ENCODE measurements at regions not wholly inside any gene's neighbourhood (a gene's known extent, or its start where the extent isn't known, plus 50 kb on each side); places are given as distances from the start of the nearest gene placed in this dataset.
"Not testable (repeated sequence)": the region's sequence is repeated elsewhere in the genome, so short reads cannot be mapped to it uniquely, and the experiment has no call there.

DNA sequence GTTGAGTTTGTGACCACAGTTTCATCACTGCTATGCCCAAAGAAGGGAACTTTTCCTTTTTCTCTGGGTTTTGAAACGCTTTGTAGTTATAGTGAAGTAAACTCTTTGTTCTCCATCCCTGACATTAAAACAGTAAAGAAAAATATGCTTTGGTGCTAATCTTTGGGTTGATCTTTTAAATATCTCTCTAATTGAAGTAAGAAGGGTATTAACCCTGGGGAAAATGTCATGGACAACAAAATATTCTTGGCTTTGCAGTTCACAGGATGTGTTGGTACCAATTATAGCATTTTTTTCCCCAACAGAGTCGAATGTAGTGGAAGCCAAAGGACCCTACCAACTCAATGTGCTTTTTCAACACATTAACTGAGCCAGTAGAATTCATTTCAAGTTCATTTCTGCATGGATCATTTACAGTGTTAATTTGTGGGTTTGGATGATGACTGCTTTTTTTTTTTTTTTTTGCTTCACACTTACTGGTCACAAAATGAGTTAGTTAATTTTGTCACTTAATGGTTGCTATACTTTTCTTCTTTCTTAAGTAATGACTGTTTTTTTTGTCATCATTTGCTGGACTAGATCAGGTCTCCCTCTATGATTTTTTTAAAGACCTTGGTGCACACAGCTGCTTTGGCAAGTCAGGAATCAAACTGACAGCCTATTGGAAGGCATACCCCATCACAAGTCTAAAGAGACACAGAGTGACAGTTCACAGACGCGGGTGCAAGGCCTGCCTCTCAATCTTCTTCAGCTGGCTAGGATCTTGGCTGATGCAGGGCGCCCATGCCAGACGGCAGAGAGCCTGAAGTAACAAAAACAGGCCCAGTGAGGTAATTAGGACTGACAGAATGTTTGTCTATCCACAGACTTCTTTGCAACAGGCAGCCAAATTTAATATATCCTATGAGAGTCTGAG is 98.8 kb upstream of the MMADHC start:
- no peak overlapping the region for H3K27ac Mint-ChIP-seq
- no peaks in the 10 kb centered on the region for H3K27me3 Mint-ChIP-seq
- POLR2A ChIA-PET: no interaction called here
- CTCF ChIA-PET: no interaction called here
- no peak overlapping the region for H3K27ac ChIP-seq (ENCODE audit: low read depth, low read length)
- no peaks in the 10 kb centered on the region for H3K36me3 Mint-ChIP-seq
- H3K4me1 ChIP-seq (ENCODE audit: control insufficient read depth in 2 of 2, insufficient read depth in 2 of 2, low read length in 2 of 2): no peaks in the 10 kb centered on the region
- H3K9me3 Mint-ChIP-seq: peaks cover 0 to 13% (median 4%) of the 10 kb centered on the region in 11 donors
- H3K36me3 ChIP-seq (ENCODE audit: control insufficient read depth in 2 of 3, insufficient read depth in 3 of 3, low read length in 3 of 3): no peaks in the 10 kb centered on the region
- H3K4me1 Mint-ChIP-seq: no peaks in the 10 kb centered on the region
- H3K4me3 ChIP-seq (ENCODE audit: low read length): no peak overlapping the region
- no peaks in the 10 kb centered on the region for H3K9me3 ChIP-seq (ENCODE audit: control insufficient read depth in 2 of 3, low read length in 3 of 3)
- H3K27me3 ChIP-seq (ENCODE audit: control insufficient read depth in 2 of 2, insufficient read depth in 2 of 2, low read length in 2 of 2): no peaks in the 10 kb centered on the region
- DNase-seq (no peak), ATAC-seq (no peak)
- H3K4me3 Mint-ChIP-seq: no peak overlapping the region
- intact Hi-C loops (cut with micrococcal nuclease): no loop called here

DNA sequence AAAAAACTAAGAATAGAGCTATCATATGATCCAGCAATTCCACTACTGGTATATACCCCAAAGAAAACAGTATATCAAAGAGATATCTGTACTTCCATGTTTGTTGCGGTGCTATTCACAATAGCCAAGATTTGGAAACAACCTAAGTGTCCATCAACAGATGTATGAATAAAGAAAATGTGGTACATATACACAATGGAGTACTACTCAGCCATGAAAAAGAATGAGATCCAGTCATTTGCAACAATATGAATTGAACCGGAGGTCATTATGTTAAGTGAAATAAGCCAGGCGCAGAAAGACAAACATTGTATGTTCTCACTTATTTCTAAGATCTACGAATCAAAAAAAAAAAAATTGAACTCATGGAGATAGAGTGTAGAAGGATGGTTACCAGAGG is 97.8 kb upstream of the MMADHC start:
- H3K27me3 Mint-ChIP-seq; H3K4me3 ChIP-seq (ENCODE audit: low read length); POLR2A ChIA-PET; H3K36me3 Mint-ChIP-seq; H3K4me1 ChIP-seq (ENCODE audit: control insufficient read depth in 2 of 2, insufficient read depth in 2 of 2, low read length in 2 of 2); H3K4me1 Mint-ChIP-seq; H3K9me3 ChIP-seq (ENCODE audit: control insufficient read depth in 2 of 3, low read length in 3 of 3); ATAC-seq; H3K27ac ChIP-seq (ENCODE audit: low read depth, low read length); CTCF ChIA-PET; H3K4me3 Mint-ChIP-seq; H3K36me3 ChIP-seq (ENCODE audit: control insufficient read depth in 2 of 3, insufficient read depth in 3 of 3, low read length in 3 of 3); H3K27ac Mint-ChIP-seq; DNase-seq; intact Hi-C loops (cut with micrococcal nuclease); H3K27me3 ChIP-seq (ENCODE audit: control insufficient read depth in 2 of 2, insufficient read depth in 2 of 2, low read length in 2 of 2): not testable (repeated sequence)
- peaks cover 0 to 13% (median 4%) of the 10 kb centered on the region in 11 donors for H3K9me3 Mint-ChIP-seq

DNA sequence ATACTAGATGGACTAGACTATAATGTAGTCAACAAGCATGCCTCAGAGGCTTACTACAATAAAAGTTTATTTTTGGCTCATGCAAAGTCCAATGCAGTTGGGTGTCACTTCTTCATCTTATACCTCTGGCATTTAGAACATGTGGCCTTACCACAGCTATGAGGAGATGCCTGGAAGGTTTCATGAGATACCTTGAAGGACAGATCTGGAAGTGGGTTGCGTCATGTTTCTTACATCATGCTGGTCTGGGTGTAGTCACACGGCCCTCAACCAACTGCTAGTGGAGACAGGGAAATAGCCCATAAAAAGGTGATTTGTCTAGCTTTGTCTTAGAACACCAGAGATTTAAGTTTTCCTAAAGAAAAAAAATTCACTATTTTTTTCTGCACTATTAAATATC is 91.7 kb upstream of the MMADHC start:
- peaks cover 0 to 7% (median 1%) of the 10 kb centered on the region in 11 donors for H3K9me3 Mint-ChIP-seq
- Histone ChIP-seq H3K27ac (ENCODE audit: low read depth, low read length) (no peak overlapping the region), H3K4me3 (ENCODE audit: low read length) (no peak overlapping the region), H3K36me3 (ENCODE audit: control insufficient read depth in 2 of 3, insufficient read depth in 3 of 3, low read length in 3 of 3) (no peaks in the 10 kb centered on the region), H3K4me1 (ENCODE audit: control insufficient read depth in 2 of 2, insufficient read depth in 2 of 2, low read length in 2 of 2) (no peaks in the 10 kb centered on the region), H3K9me3 (ENCODE audit: control insufficient read depth in 2 of 3, low read length in 3 of 3) (no peaks in the 10 kb centered on the region), H3K27me3 (ENCODE audit: control insufficient read depth in 2 of 2, insufficient read depth in 2 of 2, low read length in 2 of 2) (no peaks in the 10 kb centered on the region)
- no peak overlapping the region for H3K27ac Mint-ChIP-seq
- no peaks in the 10 kb centered on the region for H3K4me1 Mint-ChIP-seq
- H3K27me3 Mint-ChIP-seq: peaks cover 0 to 14% (median 7%) of the 10 kb centered on the region in 5 donors
- H3K4me3 Mint-ChIP-seq: no peak overlapping the region
- ChIA-PET POLR2A (no interaction called here), CTCF (no interaction called here)
- no peak for ATAC-seq
- no peaks in the 10 kb centered on the region for H3K36me3 Mint-ChIP-seq
- DNase-seq: no peak
- intact Hi-C loops (cut with micrococcal nuclease): no loop called here

DNA sequence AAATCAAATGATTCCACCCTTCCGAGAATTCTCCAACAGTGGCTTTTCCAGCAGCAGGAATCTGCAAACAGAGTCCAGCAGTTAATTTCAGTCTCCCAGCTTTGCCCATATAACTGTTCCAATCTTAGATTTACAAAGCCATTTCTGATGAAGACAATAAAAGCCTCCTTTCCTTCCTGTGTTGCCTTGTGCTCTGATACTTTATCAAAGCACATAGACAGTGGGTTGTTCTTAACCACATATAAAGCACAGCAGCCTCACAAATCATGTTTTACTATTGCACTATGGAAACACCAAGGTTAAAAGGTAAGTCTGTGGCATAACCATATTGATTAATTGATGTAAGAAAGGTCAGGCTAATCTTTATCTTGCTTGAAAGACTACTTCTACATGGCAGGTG is 89.8 kb upstream of the MMADHC start:
- Histone ChIP-seq H3K9me3 (ENCODE audit: control insufficient read depth in 2 of 3, low read length in 3 of 3) (no peaks in the 10 kb centered on the region), H3K27ac (ENCODE audit: low read depth, low read length) (no peak overlapping the region), H3K4me3 (ENCODE audit: low read length) (no peak overlapping the region), H3K36me3 (ENCODE audit: control insufficient read depth in 2 of 3, insufficient read depth in 3 of 3, low read length in 3 of 3) (no peaks in the 10 kb centered on the region), H3K27me3 (ENCODE audit: control insufficient read depth in 2 of 2, insufficient read depth in 2 of 2, low read length in 2 of 2) (no peaks in the 10 kb centered on the region), H3K4me1 (ENCODE audit: control insufficient read depth in 2 of 2, insufficient read depth in 2 of 2, low read length in 2 of 2) (no peaks in the 10 kb centered on the region)
- Mint-ChIP-seq H3K9me3 (peaks cover 0 to 14% (median 6%) of the 10 kb centered on the region in 11 donors), H3K27me3 (peaks cover 0 to 22% (median 10%) of the 10 kb centered on the region in 5 donors), H3K36me3 (no peaks in the 10 kb centered on the region), H3K4me3 (no peak overlapping the region), H3K27ac (no peak overlapping the region), H3K4me1 (no peaks in the 10 kb centered on the region)
- intact Hi-C loops (cut with micrococcal nuclease): no loop called here
- DNase-seq: no peak
- CTCF ChIA-PET: no interaction called here
- POLR2A ChIA-PET: no interaction called here
- ATAC-seq: no peak

DNA sequence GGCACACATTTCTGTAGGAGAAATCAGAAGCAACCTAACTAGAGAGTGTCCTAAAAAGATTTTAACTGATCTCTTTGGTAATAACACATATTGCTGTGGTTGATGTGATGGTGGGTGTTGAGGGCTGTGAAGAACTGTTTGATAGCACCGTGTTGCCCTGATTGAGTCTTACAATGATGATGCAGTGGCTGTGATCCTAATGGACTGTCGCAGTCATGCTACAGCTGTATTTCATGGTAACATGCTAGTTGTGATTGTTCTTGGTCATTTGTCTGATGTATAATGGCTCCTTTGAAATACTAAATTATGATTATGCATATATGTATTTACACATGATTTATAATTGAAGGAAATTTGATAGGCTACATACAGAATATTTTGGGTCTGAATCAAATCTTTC is 82.5 kb upstream of the MMADHC start:
- H3K27me3 Mint-ChIP-seq: peaks cover 0 to 18% (median 15%) of the 10 kb centered on the region in 5 donors
- no peaks in the 10 kb centered on the region for H3K36me3 Mint-ChIP-seq
- no peaks in the 10 kb centered on the region for H3K36me3 ChIP-seq (ENCODE audit: control insufficient read depth in 2 of 3, insufficient read depth in 3 of 3, low read length in 3 of 3)
- ChIA-PET CTCF (no interaction called here), POLR2A (no interaction called here)
- ATAC-seq: no peak
- no peak for DNase-seq
- H3K27ac Mint-ChIP-seq: no peak overlapping the region
- no peaks in the 10 kb centered on the region for H3K9me3 ChIP-seq (ENCODE audit: control insufficient read depth in 2 of 3, low read length in 3 of 3)
- no peaks in the 10 kb centered on the region for H3K4me1 ChIP-seq (ENCODE audit: control insufficient read depth in 2 of 2, insufficient read depth in 2 of 2, low read length in 2 of 2)
- intact Hi-C loops (cut with micrococcal nuclease): no loop called here
- H3K4me1 Mint-ChIP-seq: no peaks in the 10 kb centered on the region
- H3K4me3 Mint-ChIP-seq: no peak overlapping the region
- no peaks in the 10 kb centered on the region for H3K27me3 ChIP-seq (ENCODE audit: control insufficient read depth in 2 of 2, insufficient read depth in 2 of 2, low read length in 2 of 2)
- H3K27ac ChIP-seq (ENCODE audit: low read depth, low read length): no peak overlapping the region
- peaks cover 0 to 12% (median 4%) of the 10 kb centered on the region in 11 donors for H3K9me3 Mint-ChIP-seq
- H3K4me3 ChIP-seq (ENCODE audit: low read length): no peak overlapping the region

DNA sequence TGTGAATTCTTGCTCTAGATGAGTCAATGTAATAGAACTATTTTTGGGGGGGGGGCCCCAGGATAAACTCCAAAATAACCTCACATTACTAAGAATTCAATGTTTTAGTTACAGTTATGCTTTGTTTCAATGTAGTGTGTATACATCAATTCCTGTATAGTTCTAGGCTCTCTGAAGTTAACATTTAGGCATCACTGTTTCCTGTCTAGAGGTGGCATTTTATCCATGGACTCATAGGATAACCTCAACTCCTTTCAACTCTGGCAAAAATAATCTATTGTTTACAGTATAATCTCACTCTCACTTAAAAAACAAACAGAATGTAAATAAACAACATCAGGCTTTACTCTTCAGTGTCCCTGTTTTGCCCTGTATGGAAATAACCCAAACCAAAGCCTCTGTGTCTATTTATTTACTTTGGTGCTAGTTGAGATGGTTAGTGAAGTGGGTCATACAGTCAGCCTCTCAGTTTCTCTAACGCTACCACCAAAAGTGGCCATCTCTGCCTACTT is 79.3 kb upstream of the MMADHC start:
- H3K4me1 ChIP-seq (ENCODE audit: control insufficient read depth in 2 of 2, insufficient read depth in 2 of 2, low read length in 2 of 2): no peaks in the 10 kb centered on the region
- H3K9me3 ChIP-seq (ENCODE audit: control insufficient read depth in 2 of 3, low read length in 3 of 3): no peaks in the 10 kb centered on the region
- H3K4me3 ChIP-seq (ENCODE audit: low read length): no peak overlapping the region
- Mint-ChIP-seq H3K4me1 (no peaks in the 10 kb centered on the region), H3K4me3 (no peak overlapping the region), H3K36me3 (no peaks in the 10 kb centered on the region), H3K27ac (no peak overlapping the region), H3K9me3 (peaks cover 0 to 6% (median 4%) of the 10 kb centered on the region in 11 donors), H3K27me3 (peaks cover 0 to 13% (median 10%) of the 10 kb centered on the region in 5 donors)
- intact Hi-C loops (cut with micrococcal nuclease): no loop called here
- no peak for DNase-seq
- H3K36me3 ChIP-seq (ENCODE audit: control insufficient read depth in 2 of 3, insufficient read depth in 3 of 3, low read length in 3 of 3): no peaks in the 10 kb centered on the region
- no peak overlapping the region for H3K27ac ChIP-seq (ENCODE audit: low read depth, low read length)
- no peak for ATAC-seq
- ChIA-PET CTCF (no interaction called here), POLR2A (no interaction called here)
- H3K27me3 ChIP-seq (ENCODE audit: control insufficient read depth in 2 of 2, insufficient read depth in 2 of 2, low read length in 2 of 2): no peaks in the 10 kb centered on the region

DNA sequence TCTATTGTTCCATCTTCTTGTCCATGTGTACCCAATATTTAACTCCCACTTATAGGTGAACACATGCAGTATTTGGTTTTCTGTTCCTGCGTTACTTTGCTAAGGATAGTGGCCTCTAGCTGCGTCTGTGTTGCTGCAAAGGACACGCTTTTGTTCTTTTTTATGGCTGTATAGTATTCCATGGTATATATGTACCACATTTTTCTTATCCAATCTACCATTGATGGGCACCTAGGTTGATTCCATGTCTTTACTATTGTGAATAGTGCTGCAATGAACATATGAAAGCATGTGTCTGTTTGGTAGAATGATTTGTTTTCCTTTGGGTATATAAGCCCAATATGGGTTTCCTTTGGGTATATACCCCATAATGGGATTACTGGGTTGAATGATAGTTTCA is 77.3 kb upstream of the MMADHC start:
- no peak overlapping the region for H3K27ac Mint-ChIP-seq
- no peak overlapping the region for H3K27ac ChIP-seq (ENCODE audit: low read depth, low read length)
- no peaks in the 10 kb centered on the region for H3K36me3 ChIP-seq (ENCODE audit: control insufficient read depth in 2 of 3, insufficient read depth in 3 of 3, low read length in 3 of 3)
- ChIA-PET CTCF (no interaction called here), POLR2A (no interaction called here)
- no peak overlapping the region for H3K4me3 Mint-ChIP-seq
- H3K27me3 Mint-ChIP-seq: peaks cover 0 to 15% (median 13%) of the 10 kb centered on the region in 5 donors
- no peaks in the 10 kb centered on the region for H3K4me1 Mint-ChIP-seq
- DNase-seq (no peak), ATAC-seq (no peak)
- peaks cover 0 to 6% (median 4%) of the 10 kb centered on the region in 11 donors for H3K9me3 Mint-ChIP-seq
- H3K4me1 ChIP-seq (ENCODE audit: control insufficient read depth in 2 of 2, insufficient read depth in 2 of 2, low read length in 2 of 2): no peaks in the 10 kb centered on the region
- H3K27me3 ChIP-seq (ENCODE audit: control insufficient read depth in 2 of 2, insufficient read depth in 2 of 2, low read length in 2 of 2): no peaks in the 10 kb centered on the region
- intact Hi-C loops (cut with micrococcal nuclease): no loop called here
- no peaks in the 10 kb centered on the region for H3K9me3 ChIP-seq (ENCODE audit: control insufficient read depth in 2 of 3, low read length in 3 of 3)
- H3K4me3 ChIP-seq (ENCODE audit: low read length): no peak overlapping the region
- H3K36me3 Mint-ChIP-seq: no peaks in the 10 kb centered on the region

All from naive thymus-derived CD4-positive, alpha-beta T cell (primary cell).